RWPE2 (cell line): ENCODE measurements at regions not wholly inside any gene's neighbourhood (a gene's known extent, or its start where the extent isn't known, plus 50 kb on each side); places are given as distances from the start of the nearest gene placed in this dataset.
A peak's percentile ranks its signal among the peaks of the same experiment; 100 is the strongest.

Source experiments
- ATAC-seq: fragments of 200-7000 bp; cut with Tn5 transposase; 3 replicates; pipeline ENCODE4 v1.9.1; 2021; ENCODE audit warnings: low read depth
- DNase-seq: peaks from one replicate; pipeline ENCODE4 v3.0.0-alpha.2; 2020; ENCODE audit warnings: low spot score
- H3K27ac ChIP-seq: fragments of 450-650 bp; 2 replicates; pipeline ENCODE4 v1.5.1; 2017; ENCODE audit warnings: mild to moderate bottlenecking; ENCODE audit not compliant: poor library complexity, severe bottlenecking
- H3K27me3 ChIP-seq: fragments of 250-450 bp; sonication (Bioruptor Pico); 2 replicates; pipeline ENCODE4 v1.5.1; 2021; ENCODE audit warnings: mild to moderate bottlenecking, moderate library complexity; ENCODE audit not compliant: insufficient read depth, poor library complexity, severe bottlenecking
- H3K36me3 ChIP-seq: fragments of 250-450 bp; sonication (Bioruptor Pico); 2 replicates; pipeline ENCODE4 v1.5.1; 2020; ENCODE audit warnings: low read depth, mild to moderate bottlenecking, moderate library complexity
- H3K4me1 ChIP-seq: fragments of 250-450 bp; sonication (Bioruptor Pico); 2 replicates; pipeline ENCODE4 v1.5.1; 2021; ENCODE audit warnings: mild to moderate bottlenecking, moderate library complexity; ENCODE audit not compliant: insufficient read depth, poor library complexity, severe bottlenecking
- H3K4me3 ChIP-seq: fragments of 250-450 bp; sonication (Bioruptor Pico); 2 replicates; pipeline ENCODE4 v1.5.1; 2021; ENCODE audit warnings: mild to moderate bottlenecking, moderate library complexity; ENCODE audit not compliant: severe bottlenecking
- H3K9me3 ChIP-seq: fragments of 250-450 bp; sonication (Bioruptor Pico); 2 replicates; pipeline ENCODE4 v1.5.1; 2021; ENCODE audit warnings: mild to moderate bottlenecking, moderate library complexity; ENCODE audit not compliant: severe bottlenecking
- TF ChIP-seq, protein P1 (sequence below): fragments of 450-650 bp; IDR thresholded peaks from one replicate; pipeline ENCODE4 v1.5.1; 2017; ENCODE audit warnings: mild to moderate bottlenecking, moderate library complexity; ENCODE audit not compliant: poor library complexity, severe bottlenecking

DNA sequence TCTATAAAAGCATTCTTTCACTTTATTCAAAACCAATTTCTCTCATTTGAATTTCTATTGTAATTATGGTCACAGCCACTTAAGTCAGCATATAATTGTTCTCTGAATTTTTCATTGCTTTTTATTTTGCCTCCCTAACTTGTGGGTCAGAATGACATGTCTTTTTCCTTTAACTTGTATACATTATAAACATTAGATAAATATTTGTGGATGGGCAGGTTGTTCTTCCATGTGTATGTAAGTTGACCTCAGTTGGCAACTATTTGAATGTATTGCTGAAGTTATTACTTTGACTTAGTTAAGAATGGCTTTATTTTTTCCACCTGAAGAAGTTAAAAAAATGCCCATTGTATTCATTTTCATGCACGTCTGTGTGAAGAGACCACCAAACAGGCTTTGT, 83.0 kb upstream of the MAP3K7 start:
- DNase-seq, result no peak
- Histone ChIP-seq H3K27me3 (no peaks in the 10 kb centered on the region), H3K36me3 (no peaks in the 10 kb centered on the region), H3K4me1 (no peaks in the 10 kb centered on the region), H3K9me3 (no peaks in the 10 kb centered on the region), H3K27ac (no peak overlapping the region), H3K4me3 (no peak overlapping the region)
- no peak for ATAC-seq
- TF ChIP-seq, protein P1, sequence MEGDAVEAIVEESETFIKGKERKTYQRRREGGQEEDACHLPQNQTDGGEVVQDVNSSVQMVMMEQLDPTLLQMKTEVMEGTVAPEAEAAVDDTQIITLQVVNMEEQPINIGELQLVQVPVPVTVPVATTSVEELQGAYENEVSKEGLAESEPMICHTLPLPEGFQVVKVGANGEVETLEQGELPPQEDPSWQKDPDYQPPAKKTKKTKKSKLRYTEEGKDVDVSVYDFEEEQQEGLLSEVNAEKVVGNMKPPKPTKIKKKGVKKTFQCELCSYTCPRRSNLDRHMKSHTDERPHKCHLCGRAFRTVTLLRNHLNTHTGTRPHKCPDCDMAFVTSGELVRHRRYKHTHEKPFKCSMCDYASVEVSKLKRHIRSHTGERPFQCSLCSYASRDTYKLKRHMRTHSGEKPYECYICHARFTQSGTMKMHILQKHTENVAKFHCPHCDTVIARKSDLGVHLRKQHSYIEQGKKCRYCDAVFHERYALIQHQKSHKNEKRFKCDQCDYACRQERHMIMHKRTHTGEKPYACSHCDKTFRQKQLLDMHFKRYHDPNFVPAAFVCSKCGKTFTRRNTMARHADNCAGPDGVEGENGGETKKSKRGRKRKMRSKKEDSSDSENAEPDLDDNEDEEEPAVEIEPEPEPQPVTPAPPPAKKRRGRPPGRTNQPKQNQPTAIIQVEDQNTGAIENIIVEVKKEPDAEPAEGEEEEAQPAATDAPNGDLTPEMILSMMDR, result no peak

GRCh38 chr6:90669420-90669819, 82.5 kb upstream of the MAP3K7 start:
- no peaks in the 10 kb centered on the region for H3K4me1 ChIP-seq
- H3K27ac ChIP-seq, result no peak overlapping the region
- no peak overlapping the region for H3K4me3 ChIP-seq
- ATAC-seq (no peak), DNase-seq (no peak)
- no peaks in the 10 kb centered on the region for H3K9me3 ChIP-seq
- TF ChIP-seq, protein P1, result no peak
- H3K36me3 ChIP-seq, result no peaks in the 10 kb centered on the region
- H3K27me3 ChIP-seq, result no peaks in the 10 kb centered on the region

DNA sequence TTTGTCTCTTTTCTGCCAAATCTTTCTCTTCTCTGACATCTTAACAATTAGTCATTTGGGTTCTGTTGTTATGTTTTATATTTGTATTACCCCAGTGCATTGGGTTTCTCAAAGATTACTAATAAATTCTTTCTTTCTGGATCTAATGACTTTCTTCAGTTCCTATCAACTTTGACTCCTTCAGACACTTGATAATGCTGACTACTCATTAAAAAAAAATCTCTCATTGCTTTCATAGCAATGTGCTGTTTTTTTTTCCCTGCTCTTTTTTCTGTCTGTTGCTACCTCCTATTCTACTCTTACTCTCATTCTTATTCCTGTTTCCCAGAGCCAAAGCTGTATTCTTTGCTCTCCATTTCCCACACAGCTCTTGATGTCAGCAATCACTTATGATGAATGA, 81.3 kb upstream of the MAP3K7 start:
- DNase-seq (no peak), ATAC-seq (no peak)
- Histone ChIP-seq H3K36me3 (no peaks in the 10 kb centered on the region), H3K27me3 (no peaks in the 10 kb centered on the region), H3K9me3 (no peaks in the 10 kb centered on the region), H3K4me3 (no peak overlapping the region), H3K4me1 (no peaks in the 10 kb centered on the region), H3K27ac (no peak overlapping the region)
- TF ChIP-seq, protein P1, result no peak

GRCh38 chr6:90663873-90664272, 77.0 kb upstream of the MAP3K7 start:
- H3K27ac ChIP-seq, result no peak overlapping the region
- ATAC-seq, result 0 out of 3 replicates have a peak, but pooled peaks have one; percentile 33
- H3K4me3 ChIP-seq, result no peak overlapping the region
- no peaks in the 10 kb centered on the region for H3K36me3 ChIP-seq
- TF ChIP-seq, protein P1, result no peak
- H3K9me3 ChIP-seq, result no peaks in the 10 kb centered on the region
- no peaks in the 10 kb centered on the region for H3K27me3 ChIP-seq
- no peaks in the 10 kb centered on the region for H3K4me1 ChIP-seq
- DNase-seq, result no peak

DNA sequence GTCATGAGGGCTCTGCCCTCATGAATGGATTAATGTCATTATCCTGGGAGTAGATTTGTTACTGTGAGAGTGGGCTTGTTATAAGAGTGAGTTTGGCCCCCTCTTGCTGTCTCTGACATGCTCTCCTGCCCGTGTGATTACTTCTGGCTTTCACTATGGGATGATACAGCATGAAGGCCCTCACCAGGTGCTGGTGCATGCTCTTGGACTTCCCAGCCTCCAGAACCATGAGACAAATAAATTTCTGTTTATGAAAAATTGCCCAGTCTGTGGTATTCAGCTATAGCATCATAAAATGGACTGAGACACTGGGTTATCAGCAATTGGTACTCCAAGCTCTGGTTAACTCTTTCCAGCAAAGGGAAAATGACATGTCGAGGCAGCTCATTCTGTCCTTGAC, 76.2 kb upstream of the MAP3K7 start:
- Histone ChIP-seq H3K27ac (no peak overlapping the region), H3K36me3 (no peaks in the 10 kb centered on the region), H3K9me3 (no peaks in the 10 kb centered on the region), H3K4me3 (no peak overlapping the region), H3K27me3 (no peaks in the 10 kb centered on the region), H3K4me1 (no peaks in the 10 kb centered on the region)
- TF ChIP-seq, protein P1, result no peak
- no peak for ATAC-seq
- no peak for DNase-seq
